Embryonic facial prominence (tissue), 1 donor: ENCODE measurements at regions not wholly inside any gene's neighbourhood (a gene's known extent, or its start where the extent isn't known, plus 50 kb on each side); places are given as distances from the start of the nearest gene placed in this dataset.
A peak's percentile ranks its signal among the peaks of the same experiment; 100 is the strongest.

Experiments
- DNase-seq: peaks from one replicate; pipeline ENCODE4 v3.0.0-alpha.2; 2016; ENCODE audit errors: extremely low spot score

DNA sequence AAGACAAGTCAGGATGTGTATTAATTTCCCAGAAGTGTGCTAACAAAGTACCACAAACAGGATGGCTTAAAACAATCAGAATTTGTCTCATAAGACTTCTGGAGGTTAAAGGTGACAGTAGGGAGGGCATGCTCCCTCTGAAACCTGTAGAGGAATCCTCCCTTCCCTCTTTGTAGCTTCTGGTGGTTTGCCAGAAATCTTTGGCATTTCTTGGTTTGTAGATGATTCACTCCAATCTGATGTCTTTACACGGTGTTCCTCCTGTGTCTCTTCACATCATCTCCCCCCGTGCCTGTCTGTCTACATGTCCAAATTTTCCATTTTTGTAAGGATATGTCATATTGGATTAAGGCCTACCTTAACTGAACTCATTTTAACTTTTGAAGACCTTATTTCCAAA, 471.5 kb downstream of the ZNF608 start:
- DNase-seq: no peak

DNA sequence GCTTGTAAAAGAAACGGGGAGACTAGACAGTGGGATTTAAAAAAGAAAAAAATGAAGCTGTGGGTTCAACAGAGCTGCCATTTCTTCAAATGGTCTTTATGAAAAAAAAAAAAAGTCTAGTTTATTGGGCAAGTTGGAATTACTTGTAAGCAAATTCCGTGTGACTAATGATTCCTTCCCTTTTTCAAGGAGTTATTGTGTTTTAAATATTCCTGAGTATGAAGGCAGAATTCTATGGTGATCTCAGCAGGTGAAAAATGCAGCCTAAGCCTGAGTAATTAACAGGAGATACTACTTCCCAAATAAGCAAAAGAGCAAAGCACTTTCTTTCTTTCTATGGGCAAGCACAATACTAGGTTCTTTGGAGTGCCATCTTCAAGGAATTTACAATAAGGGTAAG, 481.9 kb downstream of the ZNF608 start:
- DNase-seq: no peak

DNA sequence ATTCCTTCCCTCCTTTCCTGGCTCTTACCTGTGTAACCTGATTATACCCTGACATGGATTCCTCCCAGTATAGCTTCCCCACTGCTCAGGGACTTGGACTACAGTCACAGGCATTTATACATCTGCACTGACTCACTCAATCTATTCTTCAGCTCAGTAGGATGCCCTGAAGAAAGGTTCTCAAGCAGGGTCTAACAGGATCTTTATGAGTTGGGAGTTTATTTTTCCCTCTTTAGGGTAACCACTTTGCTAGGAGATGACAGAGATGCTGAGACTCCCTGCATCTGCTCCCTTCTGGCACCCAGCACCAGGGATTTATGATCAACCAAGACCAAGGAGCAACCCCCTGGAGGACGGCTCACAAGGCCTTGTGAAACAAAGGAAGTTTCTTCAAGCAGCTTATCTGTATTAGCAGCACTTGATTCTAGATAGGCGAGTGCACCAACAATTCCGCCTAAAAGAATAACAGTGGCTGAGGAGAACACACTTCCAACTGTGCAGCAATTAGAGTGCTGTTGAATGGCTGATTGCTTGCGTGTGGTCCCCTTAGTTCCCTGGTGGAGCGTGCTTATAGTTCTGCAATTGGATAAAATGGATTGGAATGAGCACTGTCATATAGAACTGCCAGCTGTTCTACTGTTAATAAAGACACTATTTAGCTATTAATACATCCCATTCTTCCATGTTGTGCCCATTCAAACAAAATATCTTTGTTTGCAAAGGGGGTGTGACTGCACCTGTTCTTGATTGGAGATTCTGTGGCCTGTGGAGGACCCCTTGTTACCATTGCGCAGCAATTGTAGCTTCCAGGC, 482.6 kb downstream of the ZNF608 start:
- no peak for DNase-seq

DNA sequence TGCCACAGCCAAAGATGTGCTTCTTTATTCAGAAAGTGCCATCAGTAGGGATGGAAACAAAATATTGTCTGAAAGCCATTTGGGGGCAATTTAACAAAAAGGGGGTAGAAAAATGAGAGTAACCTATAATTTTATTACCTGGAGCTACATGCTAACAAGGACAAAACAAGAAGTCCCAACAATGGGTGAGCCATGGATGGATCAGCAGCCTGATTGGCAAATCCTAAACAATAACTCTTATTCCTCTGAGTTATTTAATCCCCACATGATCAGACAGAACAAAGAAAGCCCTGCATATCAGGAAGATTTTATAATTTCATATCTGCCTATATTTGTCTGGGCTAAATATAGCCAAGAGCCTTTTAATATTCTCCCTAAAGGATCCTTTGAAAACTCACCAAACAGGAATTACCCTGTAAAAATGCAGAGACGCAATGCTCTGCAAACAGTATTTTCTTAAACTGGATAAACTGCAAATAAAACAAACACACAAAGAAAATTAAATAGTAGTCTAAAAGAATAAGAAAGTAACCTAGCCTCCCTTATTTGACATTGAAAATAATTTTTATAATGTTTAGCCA, 483.4 kb downstream of the ZNF608 start:
- DNase-seq: no peak

DNA sequence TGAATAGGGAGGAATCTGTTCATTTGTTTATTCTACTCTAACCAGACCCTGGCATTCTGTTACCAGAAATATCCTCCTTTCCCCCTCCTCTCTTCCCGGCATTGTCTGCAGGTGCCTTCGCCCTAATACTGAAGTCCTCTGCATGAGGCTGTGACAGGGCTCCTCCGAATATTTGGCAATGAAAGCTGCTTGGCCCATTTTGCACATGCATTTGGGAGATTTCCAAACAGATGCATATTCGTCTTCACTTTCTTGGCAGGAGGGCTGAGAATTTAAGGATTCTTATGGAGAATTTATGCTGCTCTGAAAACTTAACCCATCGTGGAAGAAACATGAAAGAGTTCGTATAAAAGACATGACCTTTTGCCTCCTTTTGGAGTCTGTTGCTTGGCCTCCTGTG, 484.0 kb downstream of the ZNF608 start:
- no peak for DNase-seq

DNA sequence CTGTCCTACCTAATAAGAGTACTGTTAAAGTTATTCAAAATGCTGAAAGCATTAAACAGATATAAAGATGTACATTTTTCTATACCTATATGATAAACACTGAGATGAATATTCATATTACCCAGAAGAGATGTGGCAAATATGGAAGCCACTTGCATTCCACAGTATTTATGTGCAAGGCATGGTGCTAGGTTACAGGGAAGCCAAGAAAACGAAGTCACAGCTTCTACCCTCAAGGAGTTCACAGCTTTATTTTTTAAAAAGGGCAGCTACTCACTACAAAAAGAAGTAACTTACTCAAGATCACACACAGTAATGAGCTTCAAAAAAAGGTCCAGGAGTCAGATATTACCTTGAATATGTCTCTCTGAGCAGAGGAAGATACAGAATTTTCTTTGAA, 484.6 kb downstream of the ZNF608 start:
- DNase-seq: no peak

DNA sequence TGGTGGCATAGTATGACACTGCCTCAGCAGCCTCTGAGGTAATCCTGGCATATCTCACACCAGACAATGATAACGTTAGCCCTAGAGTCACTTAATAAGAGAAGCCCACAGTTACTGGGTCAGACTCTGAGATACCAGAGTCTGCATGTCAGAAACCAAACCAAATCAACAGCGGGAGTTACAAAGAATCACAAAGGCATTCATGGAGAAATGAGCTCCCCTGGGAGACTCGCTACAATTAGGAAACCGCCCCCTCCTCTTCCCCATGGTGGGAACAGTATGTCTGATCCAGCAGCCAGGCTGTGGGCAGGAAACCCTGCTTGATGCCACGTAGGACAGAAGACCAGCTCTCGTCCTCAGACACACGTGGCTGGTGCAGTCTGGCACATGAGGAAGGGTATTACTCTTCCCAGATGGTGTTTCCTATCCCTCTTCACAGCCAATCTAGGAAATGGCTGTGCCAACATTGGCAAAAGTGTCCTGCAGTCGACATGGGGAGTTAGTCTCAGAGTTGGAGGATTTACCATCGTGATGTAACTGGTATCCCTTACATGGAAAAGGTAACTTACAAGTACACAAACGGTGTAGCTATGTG, 485.4 kb downstream of the ZNF608 start:
- no peak for DNase-seq

DNA sequence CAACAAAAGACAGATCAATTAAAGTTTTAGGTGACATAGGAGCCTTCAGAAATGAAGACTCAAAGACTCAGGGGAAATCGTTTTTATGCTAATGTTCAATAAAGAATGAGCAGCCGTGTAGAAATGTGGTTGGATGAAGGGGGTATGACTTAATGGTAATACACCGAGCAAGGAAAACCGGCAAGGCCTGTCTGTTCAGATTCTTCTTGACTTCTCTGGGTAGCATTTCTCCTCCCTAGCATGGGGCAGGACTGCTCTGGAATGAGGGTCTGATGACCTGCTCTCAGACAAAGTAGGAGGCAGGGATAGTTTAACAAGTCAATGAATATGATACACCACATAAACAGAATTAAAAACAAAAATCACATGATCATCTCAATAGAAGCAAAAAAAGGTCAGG, 487.4 kb downstream of the ZNF608 start:
- DNase-seq: no peak

DNA sequence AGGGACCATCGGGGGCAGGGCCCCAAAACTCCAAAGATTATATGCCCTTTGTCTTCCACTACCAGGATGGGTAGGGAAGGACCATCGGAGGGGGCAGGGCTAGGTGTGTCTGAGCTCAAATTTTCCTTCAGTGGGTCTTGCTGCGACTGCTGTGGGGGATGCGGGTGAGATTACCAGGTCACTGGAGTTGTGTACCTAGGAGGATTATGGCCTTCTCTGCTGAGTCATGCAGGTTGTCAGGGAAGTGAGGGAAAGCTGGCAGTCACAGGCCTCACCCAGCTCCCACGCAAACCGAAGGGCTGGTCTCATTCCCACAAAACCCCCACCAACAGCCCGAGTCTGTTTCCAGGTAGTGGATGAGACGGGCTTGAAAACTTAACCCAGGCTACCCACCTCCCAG, 489.4 kb downstream of the ZNF608 start:
- DNase-seq: no peak

DNA sequence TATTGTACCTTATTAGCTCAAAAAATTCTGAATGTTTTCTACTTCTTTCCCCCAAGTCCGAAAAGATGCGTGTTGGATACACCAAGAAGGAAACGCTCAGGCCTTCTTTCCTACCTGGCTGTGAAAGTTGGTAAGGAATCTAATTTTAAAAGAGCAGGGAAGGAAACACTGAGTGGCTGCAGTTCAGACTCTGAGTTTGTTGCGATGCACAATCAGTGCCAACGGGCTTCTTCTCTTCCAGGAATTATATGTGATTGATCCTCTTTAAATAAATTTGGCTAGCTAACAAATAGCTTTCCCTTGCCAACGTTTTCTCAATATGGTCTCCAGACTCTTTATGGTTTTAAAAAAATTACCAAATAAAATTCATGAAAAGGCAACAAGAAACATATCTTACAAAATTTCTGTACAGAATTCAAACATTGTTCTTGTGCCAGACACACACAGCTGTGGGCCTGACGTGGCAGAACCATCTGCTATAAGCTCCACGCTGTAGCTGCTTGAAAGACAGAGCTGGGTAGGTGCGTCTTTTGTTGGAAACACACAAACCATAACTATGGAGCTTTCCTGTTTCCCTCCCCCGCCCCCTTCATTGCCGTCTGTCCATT, 493.1 kb downstream of the ZNF608 start:
- peak; percentile 34 for DNase-seq

DNA sequence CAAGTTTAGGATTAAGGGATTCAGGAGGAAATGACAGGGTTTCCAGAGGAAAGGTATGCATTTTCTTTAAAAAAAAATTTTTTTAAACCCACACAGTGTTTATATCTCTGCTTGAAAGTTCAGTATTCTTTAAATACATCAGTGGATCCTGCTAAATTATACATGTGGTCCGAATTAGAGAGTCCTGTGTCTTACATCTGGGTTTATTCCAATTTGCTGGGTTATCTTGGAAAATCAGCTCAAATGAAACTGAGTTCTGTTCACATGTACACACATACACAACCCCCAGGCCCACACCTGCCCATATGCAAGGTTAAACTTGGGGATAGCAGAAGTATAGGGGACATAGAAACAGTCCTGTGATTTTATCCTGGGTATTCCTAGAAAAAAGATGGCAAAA, 493.7 kb downstream of the ZNF608 start:
- DNase-seq: no peak

DNA sequence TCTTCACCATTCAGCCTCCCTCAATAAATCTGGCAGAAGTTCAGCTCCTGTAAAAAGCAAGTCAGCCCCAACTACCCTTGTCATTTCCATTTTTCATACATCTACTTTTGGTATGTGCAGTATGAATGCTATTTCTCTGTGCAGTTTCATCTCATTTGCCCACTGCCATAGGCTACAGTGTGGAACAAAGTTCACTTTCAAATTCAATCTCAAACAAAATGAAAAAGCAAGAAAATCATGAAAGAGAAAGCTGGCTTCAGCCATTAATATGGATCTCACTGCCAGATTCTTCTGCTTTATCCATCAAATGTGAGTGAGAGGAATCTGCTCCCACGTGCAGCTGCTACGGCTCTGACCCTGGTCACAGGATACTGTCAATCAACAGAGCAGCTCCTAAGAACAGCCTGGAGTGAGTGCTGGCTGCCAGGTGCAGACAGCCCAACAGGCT, 494.2 kb downstream of the ZNF608 start:
- peak; percentile 32 for DNase-seq

DNA sequence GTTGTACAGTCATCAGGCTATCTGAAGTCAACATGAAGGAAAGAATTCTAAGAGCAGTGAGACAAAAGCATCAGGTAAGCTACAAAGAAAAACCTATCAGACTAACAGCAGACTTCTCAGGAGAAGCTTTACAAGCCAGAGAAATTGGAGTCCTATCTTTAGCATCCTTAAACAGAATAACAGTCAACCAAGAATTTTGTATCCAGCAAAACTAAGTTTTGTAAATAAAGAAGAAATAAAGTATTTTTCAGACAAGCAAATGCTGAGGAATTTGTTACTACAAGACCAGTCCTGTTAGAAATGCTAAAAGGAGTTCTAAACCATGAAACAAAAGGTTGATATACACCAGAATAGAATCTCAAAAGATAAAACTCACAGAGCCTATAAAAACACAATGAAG, 501.2 kb downstream of the ZNF608 start:
- no peak for DNase-seq

DNA sequence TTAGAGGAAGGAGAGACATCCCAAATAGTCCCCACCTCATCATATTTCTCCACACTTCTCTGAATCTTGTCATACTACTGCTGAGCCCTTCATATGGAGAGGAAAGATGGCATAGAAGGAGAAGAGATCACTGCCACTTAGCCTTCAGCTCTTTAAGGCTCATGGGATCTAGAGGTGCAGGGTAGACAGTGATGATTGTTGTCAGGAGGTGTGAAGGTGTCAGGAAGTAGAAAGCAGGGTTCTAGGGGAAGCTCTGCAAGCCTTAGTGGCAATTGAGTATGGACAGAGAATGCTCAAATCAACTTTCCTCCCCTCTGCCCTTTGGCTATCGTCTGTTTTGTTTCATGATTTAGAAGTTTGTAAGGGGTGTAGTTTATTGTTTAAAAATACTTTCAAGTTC, 505.7 kb downstream of the ZNF608 start:
- no peak for DNase-seq

DNA sequence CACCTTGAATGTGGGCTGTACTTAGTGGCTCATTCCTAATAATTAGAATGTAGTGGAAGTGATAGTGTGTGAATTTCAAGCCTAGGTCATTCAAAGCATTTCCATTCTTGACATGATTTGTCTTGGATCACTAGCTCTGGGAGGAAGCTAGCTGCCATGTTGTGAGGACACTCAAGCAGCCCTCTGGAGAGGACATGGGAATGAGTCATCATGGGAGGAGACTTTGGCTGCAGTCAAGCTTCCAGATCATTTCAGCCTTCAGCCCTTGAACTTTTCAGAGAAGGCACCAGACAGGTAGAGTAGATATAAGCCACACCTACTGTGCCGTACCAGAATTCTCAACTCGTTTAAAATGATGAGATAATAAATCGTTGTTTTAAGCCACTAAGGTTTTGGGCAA, 506.9 kb downstream of the ZNF608 start:
- no peak for DNase-seq

DNA sequence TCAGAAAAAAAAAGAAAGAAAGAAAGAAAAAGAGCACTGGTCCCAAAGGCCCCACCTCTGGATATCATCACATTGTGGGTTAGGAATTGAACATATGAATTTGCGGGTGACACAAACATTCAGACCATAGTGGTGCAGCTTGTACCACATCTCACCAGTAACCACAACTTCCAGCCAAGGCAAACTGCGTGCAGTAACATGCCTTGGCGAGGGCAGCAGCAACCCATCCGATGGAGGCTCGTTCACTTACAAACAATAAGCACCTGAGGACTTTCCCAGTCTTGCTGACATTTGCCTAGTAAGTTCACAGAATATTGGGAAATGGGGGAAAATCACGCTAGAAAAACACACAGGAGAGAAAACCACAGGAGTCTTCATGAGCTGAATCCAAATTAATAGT, 508.1 kb downstream of the ZNF608 start:
- DNase-seq: no peak

DNA sequence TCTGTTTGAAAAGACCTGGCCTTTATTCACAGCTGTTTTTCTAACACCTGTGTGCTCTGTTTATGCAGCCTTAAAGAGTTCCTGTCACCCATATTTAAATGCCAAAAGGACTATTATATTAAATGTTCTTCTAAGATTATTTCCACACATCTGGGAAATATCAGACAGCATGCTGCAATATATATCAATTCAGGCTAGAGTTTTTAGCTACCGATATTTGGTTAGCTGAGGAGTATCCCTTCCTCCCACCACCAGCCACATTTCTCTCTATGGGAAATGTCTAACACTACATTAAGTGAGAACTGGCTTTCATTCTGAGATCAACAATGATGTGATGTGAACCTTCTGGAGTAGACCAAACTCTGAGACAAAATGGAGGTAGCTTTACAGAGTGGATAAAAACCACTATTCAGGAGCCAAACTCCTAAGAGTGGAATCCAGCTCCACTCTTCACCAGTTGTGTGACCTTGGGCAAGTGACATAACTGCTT, 509.2 kb downstream of the ZNF608 start:
- no peak for DNase-seq

DNA sequence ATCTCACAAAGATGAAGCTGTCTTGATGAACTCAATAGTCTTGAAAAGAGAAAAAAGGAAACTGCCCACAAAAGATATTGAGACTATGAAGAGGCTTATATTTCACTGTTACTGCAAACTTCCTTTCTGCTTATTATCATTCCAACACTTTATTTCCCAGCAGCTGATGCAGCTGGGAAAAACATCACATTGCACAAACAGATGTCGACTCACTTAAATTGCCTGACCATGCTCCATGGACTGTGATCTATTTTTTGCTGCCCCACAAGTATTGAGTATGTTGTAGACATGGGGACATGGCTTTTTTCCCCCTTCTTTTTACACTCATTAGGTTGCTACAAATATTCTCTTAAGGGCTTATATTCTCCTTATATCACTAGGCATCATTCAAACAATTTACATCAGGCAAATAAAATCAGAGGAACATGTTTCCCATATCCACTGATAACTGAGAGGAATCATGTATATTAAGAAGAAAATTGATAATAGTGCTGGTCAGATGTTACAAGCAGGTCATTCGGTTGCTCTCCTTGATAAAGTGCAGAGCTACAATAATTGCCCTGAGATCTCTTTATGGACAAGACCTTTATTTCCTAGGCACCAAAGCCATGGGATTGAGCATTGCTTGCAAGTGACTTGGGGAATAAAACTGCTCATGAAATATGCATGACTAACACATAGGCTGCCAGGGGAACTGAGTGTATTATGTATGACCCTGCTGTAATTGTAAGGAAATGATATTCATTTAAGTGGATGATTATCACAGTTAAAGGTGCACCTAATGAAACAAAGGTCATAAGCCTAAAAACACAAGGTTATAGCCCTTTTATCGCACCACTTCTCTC, 509.9 kb downstream of the ZNF608 start:
- no peak for DNase-seq

DNA sequence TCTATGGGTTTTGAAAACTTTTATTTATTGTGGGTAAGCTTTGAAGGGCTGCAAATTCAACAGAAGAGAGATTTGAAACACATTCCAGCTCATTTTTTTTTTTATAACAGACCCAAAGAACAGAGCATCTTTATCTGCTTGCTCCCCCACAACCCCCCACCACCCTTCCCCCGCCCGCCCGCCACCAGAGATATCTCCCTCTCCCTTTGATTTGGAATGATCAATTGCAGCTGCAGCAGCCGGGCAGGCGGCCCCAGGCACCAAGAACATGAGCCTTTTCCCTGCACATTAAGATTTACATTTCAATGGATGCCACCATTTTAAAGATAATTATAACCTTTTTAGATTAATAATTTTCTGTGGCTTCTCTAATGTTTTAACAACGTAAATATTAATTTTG, 510.9 kb downstream of the ZNF608 start:
- no peak for DNase-seq

DNA sequence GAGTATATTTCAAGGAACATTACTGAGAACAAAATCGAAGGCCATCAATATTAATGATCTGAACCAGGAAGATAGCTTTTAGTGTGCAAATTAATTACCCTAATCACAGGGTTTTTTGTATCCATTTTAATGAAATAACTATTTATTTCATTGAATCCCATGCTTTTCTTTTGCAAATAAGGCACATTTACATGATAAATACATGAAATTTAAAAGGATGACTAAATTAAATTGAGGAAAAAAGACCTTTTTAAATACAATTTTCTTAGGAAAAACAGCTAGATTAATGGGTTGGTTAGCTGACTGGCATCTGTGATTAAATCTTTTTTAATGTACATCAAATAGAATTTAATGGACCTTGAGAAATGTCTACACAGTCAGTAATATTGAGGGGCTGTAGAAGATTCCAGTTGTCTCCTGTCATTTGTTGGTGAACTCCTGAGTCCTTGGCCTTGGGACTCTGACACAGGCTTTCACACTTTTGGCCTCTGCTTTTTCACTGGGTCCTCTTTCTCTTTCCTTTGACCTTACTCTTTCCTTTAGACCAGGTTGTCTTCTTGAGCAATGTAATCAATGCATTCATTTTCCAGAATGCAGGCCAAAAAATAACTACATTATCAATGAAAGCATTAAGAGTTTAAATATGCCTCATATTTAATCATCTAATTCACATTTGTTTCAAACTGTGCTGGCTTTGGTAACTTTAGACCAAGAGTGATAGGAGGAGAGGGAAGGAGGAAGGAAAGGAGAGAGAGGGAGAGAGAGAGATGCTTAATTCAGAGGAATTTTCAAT, 511.5 kb downstream of the ZNF608 start:
- DNase-seq: no peak
